ENCODE measurements at regions not wholly inside any gene's neighbourhood (a gene's known extent, or its start where the extent isn't known, plus 50 kb on each side); places are given as distances from the start of the nearest gene placed in this dataset.

DNA sequence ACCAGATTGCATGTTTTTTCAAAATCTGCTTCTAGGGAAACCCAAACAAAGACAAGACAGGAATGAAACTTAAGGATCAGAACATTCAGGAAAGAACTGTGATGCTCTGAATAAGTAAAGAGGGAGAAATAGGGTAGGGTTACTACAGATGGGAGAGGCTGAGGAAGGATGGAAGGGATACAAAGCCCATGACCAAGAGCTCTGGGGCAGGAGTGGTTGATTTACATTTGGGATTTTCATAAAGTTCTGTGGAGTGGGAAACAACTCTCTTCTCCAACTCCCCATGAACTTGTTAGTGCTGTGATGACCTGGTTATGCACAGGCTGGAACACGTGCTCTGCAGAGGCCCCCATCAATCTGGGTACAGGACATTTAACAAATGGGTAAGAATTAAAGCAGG lies 216.0 kb upstream of the KLF14 start:
- TF ChIP-seq, protein P1, sequence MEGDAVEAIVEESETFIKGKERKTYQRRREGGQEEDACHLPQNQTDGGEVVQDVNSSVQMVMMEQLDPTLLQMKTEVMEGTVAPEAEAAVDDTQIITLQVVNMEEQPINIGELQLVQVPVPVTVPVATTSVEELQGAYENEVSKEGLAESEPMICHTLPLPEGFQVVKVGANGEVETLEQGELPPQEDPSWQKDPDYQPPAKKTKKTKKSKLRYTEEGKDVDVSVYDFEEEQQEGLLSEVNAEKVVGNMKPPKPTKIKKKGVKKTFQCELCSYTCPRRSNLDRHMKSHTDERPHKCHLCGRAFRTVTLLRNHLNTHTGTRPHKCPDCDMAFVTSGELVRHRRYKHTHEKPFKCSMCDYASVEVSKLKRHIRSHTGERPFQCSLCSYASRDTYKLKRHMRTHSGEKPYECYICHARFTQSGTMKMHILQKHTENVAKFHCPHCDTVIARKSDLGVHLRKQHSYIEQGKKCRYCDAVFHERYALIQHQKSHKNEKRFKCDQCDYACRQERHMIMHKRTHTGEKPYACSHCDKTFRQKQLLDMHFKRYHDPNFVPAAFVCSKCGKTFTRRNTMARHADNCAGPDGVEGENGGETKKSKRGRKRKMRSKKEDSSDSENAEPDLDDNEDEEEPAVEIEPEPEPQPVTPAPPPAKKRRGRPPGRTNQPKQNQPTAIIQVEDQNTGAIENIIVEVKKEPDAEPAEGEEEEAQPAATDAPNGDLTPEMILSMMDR (IDR thresholded peaks at IDR 0.05; ENCODE audit: extremely low read depth in 1 of 2, insufficient read depth in 1 of 2, low read depth in 1 of 2, low read length in 2 of 2): no peak
- TF ChIP-seq POLR2AphosphoS5 (IDR thresholded peaks at IDR 0.05; ENCODE audit: insufficient read depth, low read depth, low read length) (no peak), MYC (IDR thresholded peaks at IDR 0.05; ENCODE audit: low read depth, low read length) (no peak), POLR2A (IDR thresholded peaks at IDR 0.05; ENCODE audit: low read depth, low read length) (no peak), EZH2 (IDR thresholded peaks at IDR 0.05; ENCODE audit: borderline replicate concordance, low read depth, low read length, severe bottlenecking) (no peak), FOS (IDR thresholded peaks at IDR 0.05; ENCODE audit: borderline replicate concordance, insufficient read depth, low read length) (no peak), GATA2 (IDR thresholded peaks at IDR 0.05; ENCODE audit: insufficient read depth, insufficient read length, low read depth, low read length) (no peak), JUN (IDR thresholded peaks at IDR 0.05; ENCODE audit: borderline replicate concordance, insufficient read depth, insufficient read length, low read depth) (no peak)
- TF ChIP-seq, protein P2, sequence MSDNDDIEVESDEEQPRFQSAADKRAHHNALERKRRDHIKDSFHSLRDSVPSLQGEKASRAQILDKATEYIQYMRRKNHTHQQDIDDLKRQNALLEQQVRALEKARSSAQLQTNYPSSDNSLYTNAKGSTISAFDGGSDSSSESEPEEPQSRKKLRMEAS (IDR thresholded peaks at IDR 0.05; ENCODE audit: insufficient read depth, insufficient read length): no peak
